NCI-H1930 (cell line): ENCODE measurements at regions not wholly inside any gene's neighbourhood (a gene's known extent, or its start where the extent isn't known, plus 50 kb on each side); places are given as distances from the start of the nearest gene placed in this dataset.

ENCODE experiments used
- DNase-seq, 2 experiments: peaks; one replicate each; lab custom pipeline; 2025; lab: John Stamatoyannopoulos, UW

GRCh38 chr1:69436151-69436550 lies 131.6 kb upstream of the LRRC7 start:
- no peak for DNase-seq

GRCh38 chr1:69438056-69438795 lies 129.5 kb upstream of the LRRC7 start:
- no peak for DNase-seq

GRCh38 chr1:69441496-69441895 lies 126.2 kb upstream of the LRRC7 start:
- DNase-seq = no peak

GRCh38 chr1:69451196-69451595 lies 116.5 kb upstream of the LRRC7 start:
- DNase-seq = no peak

GRCh38 chr1:69455718-69456117 lies 112.0 kb upstream of the LRRC7 start:
- no peak for DNase-seq

GRCh38 chr1:69459244-69459643 lies 108.5 kb upstream of the LRRC7 start:
- no peak for DNase-seq

- DNase-seq = no peak
Observed at GRCh38 chr1:69475021-69475420, 92.7 kb upstream of the LRRC7 start.

GRCh38 chr1:69479734-69480133 lies 88.0 kb upstream of the LRRC7 start:
- DNase-seq = no peak

- no peak for DNase-seq
Observed at GRCh38 chr1:69483246-69483645, 84.5 kb upstream of the LRRC7 start.

- no peak for DNase-seq
Observed at GRCh38 chr1:69485616-69486015, 82.1 kb upstream of the LRRC7 start.

GRCh38 chr1:69491416-69491815 lies 76.3 kb upstream of the LRRC7 start:
- no peak for DNase-seq

GRCh38 chr1:69492286-69492685 lies 75.4 kb upstream of the LRRC7 start:
- DNase-seq = no peak

- no peak for DNase-seq
Observed at GRCh38 chr1:69494221-69494620, 73.5 kb upstream of the LRRC7 start.

GRCh38 chr1:69497441-69498221 lies 70.1 kb upstream of the LRRC7 start:
- no peak for DNase-seq

GRCh38 chr1:69498711-69499110 lies 69.0 kb upstream of the LRRC7 start:
- DNase-seq = no peak

- DNase-seq = no peak
Observed at GRCh38 chr1:69499203-69499803, 68.4 kb upstream of the LRRC7 start.

- no peak for DNase-seq
Observed at GRCh38 chr1:69502991-69503390, 64.7 kb upstream of the LRRC7 start.

- DNase-seq = no peak
Observed at GRCh38 chr1:69504730-69505252, 62.9 kb upstream of the LRRC7 start.

GRCh38 chr1:69506311-69506710 lies 61.4 kb upstream of the LRRC7 start:
- DNase-seq = no peak

- no peak for DNase-seq
Observed at GRCh38 chr1:69506721-69507120, 61.0 kb upstream of the LRRC7 start.

GRCh38 chr1:69510026-69510425 lies 57.7 kb upstream of the LRRC7 start:
- no peak for DNase-seq

- DNase-seq = no peak
Observed at GRCh38 chr1:69511426-69512192, 56.1 kb upstream of the LRRC7 start.
